ENCODE measurements at regions not wholly inside any gene's neighbourhood (a gene's known extent, or its start where the extent isn't known, plus 50 kb on each side); places are given as distances from the start of the nearest gene placed in this dataset.

- no peak for TF ChIP-seq GABPA (IDR thresholded peaks at IDR 0.05; ENCODE audit: low read depth, low read length)
- TF ChIP-seq GABPA (CRISPR knock-in tag; IDR thresholded peaks at IDR 0.05; ENCODE audit: low read depth), result no peak
- TF ChIP-seq ZNF607 (CRISPR knock-in tag; IDR thresholded peaks at IDR 0.05; ENCODE audit: borderline replicate concordance), result no peak
- TF ChIP-seq NONO (IDR thresholded peaks at IDR 0.05), result no peak
- TF ChIP-seq NONO (CRISPR knock-in tag; conservative IDR thresholded peaks at IDR 0.05), result no peak
- TF ChIP-seq ZFP36 (IDR thresholded peaks at IDR 0.05; ENCODE audit: borderline replicate concordance, low read depth, low read length, partially characterized antibody), result no peak
- no peak for TF ChIP-seq PHF21A (CRISPR knock-in tag; IDR thresholded peaks at IDR 0.05)
- TF ChIP-seq ZNF101 (CRISPR knock-in tag; IDR thresholded peaks at IDR 0.05; ENCODE audit: borderline replicate concordance, low read depth), result no peak
- no peak for TF ChIP-seq U2AF1 (optimal IDR thresholded peaks at IDR 0.05; ENCODE audit: low read depth, low read length)
- TF ChIP-seq ZNF776 (CRISPR knock-in tag; IDR thresholded peaks at IDR 0.05), result no peak
- TF ChIP-seq SAFB2 (CRISPR knock-in tag; IDR thresholded peaks at IDR 0.05; ENCODE audit: borderline replicate concordance, low read depth), result no peak
- no peak for TF ChIP-seq ETV5 (CRISPR knock-in tag; IDR thresholded peaks at IDR 0.05; ENCODE audit: borderline replicate concordance)
- H3K27ac ChIP-seq (ENCODE audit: extremely low read length, insufficient read depth, low read length), result no peak overlapping the region
- H3K4me3 ChIP-seq (replicated peaks in 1 of 3; ENCODE audit: insufficient read depth in 1 of 3, low read depth in 2 of 3, low read length in 3 of 3), result no peak overlapping the region
- no peak for FAIRE-seq
- no TSS peak for BruUV-seq (replicated peaks)
- no peaks in the 10 kb centered on the region for H3K36me3 ChIP-seq (replicated peaks in 1 of 2; ENCODE audit: control insufficient read depth in 1 of 2, insufficient read depth in 2 of 2, low read length in 2 of 2)
- H3K9ac ChIP-seq (ENCODE audit: insufficient read depth, low read depth, low read length), result no peak overlapping the region
- no peaks in the 10 kb centered on the region for H3K9me3 ChIP-seq (ENCODE audit: low read length)
- no peak overlapping the region for H3K4me2 ChIP-seq (ENCODE audit: low read depth, low read length)
- no peaks in the 10 kb centered on the region for H3K79me2 ChIP-seq (ENCODE audit: insufficient read depth, low read length)
- H3K27me3 ChIP-seq (ENCODE audit: control insufficient read depth in 1 of 2, insufficient read depth in 2 of 2, low read length in 2 of 2), result no peaks in the 10 kb centered on the region; a peak in 1 of 5 replicates
- H4K20me1 ChIP-seq (ENCODE audit: insufficient read depth, low read length), result no peaks in the 10 kb centered on the region
- CTCF ChIA-PET (ENCODE audit: low intra/inter-chr PET ratio, low total read pairs), result no interaction called here
- in situ Hi-C loops (cut with HindIII; ENCODE audit: extremely low pct_ligation_motif_present, low pct_unique_long_range_greater_than_20kb), result no loop called here
- no peak for DNase-seq (ENCODE audit: low spot score)
- no peaks in the 10 kb centered on the region for H3K4me1 ChIP-seq (ENCODE audit: insufficient read depth, low read length)
- no peak for ATAC-seq
- POLR2A ChIA-PET, result no interaction called here
- WGBS (ENCODE audit: low lambda C conversion rate), result 35% methylated on average over 16 of the region's 16 CpGs
- intact Hi-C loops (cut with micrococcal nuclease; ENCODE audit: unreplicated experiment), result loop anchor here (2.0 kb wide), 1 partner anchor 66 kb away; no protein-coding TSS in a partner anchor
- H2AFZ ChIP-seq (ENCODE audit: low read length), result no peak overlapping the region
Observed at GRCh38 chr21:32206631-32207405, 72.0 kb downstream of the MIS18A start.
